ENCODE measurements at regions not wholly inside any gene's neighbourhood (a gene's known extent, or its start where the extent isn't known, plus 50 kb on each side); places are given as distances from the start of the nearest gene placed in this dataset.

DNA sequence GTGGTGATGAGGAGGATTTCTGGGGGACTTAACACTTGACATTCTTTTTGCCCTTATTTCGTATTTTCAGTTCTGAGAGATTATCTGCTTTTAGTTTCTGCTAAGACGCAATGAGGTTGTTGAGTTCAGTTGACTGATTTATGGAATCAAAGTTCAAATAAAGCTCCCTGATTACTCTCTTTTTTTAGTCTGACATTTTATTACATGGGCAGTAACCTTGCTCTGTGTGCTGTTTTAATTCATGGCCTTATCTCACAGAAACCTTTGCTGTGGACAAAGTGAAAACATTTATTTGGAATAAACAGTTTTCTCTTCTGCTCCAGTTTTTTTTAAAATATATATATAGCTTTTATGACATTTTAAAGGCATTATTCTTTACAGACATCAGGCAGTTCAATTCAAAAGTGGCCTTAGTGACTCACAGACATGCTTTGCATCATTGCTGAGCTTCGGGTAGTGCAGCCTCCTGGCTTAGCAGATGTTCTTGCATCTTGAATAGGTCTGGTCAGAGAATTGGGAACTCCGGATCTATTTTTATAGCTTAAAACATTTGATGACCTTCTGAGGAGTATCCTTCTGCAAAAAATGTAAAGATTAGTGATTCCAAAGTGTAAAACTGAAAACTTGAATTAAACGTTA lies 162.9 kb downstream of the FAM170A start:
- no peak for DNase-seq

- DNase-seq = peak; percentile 19
These were observed 166.4 kb downstream of the FAM170A start for GRCh38 chr5:119795768-119796167.

- no peak for DNase-seq
These were observed 172.2 kb downstream of the FAM170A start for GRCh38 chr5:119801570-119801969.

DNA sequence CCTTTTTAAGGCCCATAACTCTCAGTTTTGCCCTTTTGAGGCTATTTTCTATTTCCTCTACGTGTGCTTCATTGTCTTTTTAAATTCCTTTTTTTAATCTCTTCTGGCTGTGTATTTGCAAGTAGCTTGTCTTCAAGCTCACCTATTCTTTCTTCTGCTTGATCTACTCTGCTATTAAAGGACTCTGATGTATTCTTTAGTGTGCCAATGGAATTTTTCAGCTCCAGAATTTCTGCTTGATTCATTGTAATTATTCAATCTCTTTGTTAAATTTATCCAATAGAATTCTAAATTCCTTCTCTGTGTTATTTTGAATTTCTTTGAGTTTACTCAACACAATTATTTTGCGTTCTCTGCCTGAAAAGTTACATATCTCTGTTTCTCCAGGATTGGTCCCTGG lies 178.7 kb downstream of the FAM170A start:
- DNase-seq = no peak

DNA sequence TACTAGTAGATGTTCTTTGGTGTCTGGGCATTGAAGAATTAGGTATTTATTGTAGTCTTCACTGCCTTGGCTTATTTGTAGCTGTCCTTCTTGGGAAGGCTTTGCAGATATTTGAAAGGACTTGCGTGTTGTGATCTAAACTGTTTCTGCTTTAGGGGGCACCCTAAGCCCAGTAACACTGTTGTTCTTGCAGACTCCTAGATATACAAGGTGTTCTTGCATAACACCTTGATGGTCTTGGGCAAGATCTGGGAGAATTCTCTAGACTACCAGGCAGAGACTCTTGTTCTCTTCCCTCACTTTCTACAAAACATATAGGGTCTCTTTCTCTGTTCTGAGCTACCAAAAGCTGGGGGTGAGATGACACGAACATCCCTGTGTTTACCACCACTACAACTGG lies 179.1 kb downstream of the FAM170A start:
- DNase-seq = no peak

GRCh38 chr5:119810217-119810616 lies 180.9 kb downstream of the FAM170A start:
- no peak for DNase-seq

DNA sequence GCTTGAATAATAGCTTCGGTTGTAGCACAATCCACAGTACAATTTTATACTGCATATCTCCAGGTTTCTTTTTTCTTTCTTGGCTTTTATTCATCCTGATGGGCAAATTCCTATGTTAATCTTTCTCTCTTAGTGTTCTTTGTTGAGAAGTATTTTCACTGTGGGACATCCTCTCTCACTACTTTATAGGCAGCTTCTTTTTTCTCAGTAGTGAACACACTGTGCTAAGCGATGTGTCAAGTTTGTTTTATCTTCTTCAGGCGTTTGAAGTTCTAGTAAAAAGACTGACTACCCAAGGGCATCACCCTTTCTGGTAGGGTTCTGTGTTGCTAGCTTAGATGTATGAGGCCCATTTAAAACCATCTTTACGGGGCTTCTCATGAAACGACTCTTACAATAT lies 182.1 kb downstream of the FAM170A start:
- no peak for DNase-seq

GRCh38 chr5:119814655-119815054 lies 185.3 kb downstream of the FAM170A start:
- no peak for DNase-seq

- DNase-seq = no peak
These were observed 186.7 kb downstream of the FAM170A start for GRCh38 chr5:119816055-119816454.

DNA sequence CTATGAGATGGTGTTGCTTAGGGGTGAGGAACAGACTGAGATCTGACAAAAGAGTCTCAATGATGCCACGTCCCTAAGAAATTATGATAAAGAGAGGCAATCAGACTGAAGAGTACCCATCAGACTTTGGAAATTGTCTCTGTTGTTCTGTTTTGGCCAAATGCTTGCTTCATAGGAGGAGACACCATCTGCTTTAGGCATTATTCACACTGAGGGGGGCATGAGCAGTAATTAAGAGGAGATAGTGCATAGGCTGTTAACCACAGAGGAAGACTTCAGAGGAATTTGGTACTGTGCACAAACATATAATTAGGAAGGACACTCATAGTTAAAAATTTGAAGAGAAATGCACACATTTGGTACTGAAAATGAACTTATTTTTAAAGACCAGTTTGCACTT lies 190.7 kb downstream of the FAM170A start:
- DNase-seq = no peak

GRCh38 chr5:119820608-119821007 lies 191.2 kb downstream of the FAM170A start:
- no peak for DNase-seq

GRCh38 chr5:119828541-119828940 lies 199.2 kb downstream of the FAM170A start:
- no peak for DNase-seq

GRCh38 chr5:119829341-119829740 lies 200.0 kb downstream of the FAM170A start:
- no peak for DNase-seq

DNA sequence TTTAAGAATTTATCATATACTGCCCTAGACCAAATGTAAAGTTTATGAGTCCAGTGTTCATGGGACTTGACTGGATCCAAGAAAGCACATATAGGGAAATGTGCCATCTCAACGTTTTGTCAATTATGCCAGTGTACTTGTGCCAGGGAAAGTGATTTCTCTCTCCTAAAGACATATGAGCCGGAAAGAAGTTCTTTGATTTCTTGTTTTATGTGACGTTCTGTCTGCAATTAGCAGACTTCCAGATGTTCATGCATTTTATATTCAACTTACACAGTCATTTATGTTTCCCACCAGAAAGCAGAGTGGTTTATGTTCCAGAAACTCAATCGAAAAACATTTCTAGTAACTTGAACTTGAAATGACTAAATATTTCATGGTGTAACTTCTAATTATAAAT lies 203.8 kb downstream of the FAM170A start:
- DNase-seq = no peak

GRCh38 chr5:119840175-119840574 lies 210.8 kb downstream of the FAM170A start:
- no peak for DNase-seq

- no peak for DNase-seq
These were observed 222.8 kb downstream of the FAM170A start for GRCh38 chr5:119852140-119852539.

GRCh38 chr5:119860463-119860862 lies 231.1 kb downstream of the FAM170A start:
- no peak for DNase-seq

DNA sequence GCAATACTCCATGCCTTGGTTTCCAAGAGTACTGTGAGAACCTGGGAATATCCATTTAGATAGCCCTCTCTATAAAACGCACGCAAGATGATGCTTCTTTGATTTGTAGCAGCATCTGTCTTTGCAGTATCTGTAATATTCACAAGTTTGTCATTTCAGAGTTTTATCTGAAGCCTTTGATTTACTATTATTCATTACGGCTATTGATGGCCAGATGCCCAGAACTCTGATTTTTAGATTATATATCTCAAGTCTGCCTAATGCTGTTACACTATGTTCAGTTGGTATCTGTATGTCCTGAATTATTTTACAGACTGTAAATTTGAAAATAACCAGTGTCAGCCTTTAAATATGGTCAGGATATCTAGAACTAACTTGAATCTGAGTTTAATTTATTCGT lies 233.3 kb downstream of the FAM170A start:
- DNase-seq = no peak

DNA sequence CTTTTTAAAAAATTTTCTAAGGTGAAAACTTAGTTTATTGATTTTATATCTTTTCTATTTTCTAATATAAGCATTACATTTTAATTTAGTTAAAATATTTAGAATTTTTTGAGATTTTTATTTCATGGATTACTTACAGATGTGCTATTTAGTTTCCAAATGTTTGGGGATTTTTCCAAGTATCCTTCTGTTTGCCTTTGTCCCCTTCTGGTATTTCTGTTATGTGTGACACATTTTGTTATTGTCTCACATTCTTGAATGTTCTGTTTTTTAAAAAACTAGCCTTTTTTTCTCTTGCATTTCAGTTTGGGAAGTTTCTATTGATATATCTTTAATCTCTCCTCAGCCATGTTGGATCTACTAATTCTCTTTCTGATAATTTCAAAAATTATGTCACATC lies 234.9 kb downstream of the FAM170A start:
- no peak for DNase-seq

DNA sequence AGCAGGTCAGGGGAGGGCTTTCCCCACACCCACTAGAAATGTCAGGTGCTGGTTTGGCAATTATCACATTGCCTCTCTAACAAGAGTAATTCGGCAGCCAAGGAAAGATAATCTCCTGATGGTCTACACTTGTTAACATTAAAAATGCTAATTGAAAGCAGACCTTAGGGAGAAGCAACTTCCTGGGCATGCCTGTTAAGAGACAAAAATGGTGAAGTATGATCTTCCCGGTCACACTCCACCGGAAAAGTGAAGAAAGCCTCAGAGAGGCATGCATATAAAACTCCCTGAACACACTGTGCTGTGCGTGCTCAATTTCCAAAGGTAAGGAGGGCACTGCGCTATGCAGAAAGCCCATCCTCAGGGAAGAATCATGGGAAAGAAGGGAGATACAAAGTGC lies 244.3 kb downstream of the FAM170A start:
- DNase-seq = no peak

GRCh38 chr5:119876522-119876921 lies 247.2 kb downstream of the FAM170A start:
- DNase-seq = no peak

GRCh38 chr5:119878712-119879111 lies 249.4 kb downstream of the FAM170A start:
- no peak for DNase-seq

DNA sequence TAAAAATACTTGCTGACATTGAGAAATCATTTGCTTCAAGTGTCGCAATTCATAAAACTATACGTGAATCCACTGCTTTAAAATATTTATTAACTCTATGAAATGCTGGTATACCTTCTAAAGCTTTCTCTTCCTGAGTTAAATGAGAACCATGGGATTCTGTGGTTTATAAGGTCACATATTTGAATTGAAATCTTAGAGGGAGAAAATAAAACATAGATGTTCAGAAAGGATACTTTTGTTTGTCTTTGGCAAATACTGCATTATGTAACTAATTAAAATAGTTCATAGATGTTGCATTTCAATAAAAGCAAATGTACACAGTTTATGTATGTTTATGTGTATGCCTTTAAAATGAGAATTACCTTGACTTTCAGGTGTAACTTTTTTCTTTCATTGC lies 250.1 kb downstream of the FAM170A start:
- DNase-seq = no peak

- DNase-seq = no peak
These were observed 265.7 kb downstream of the FAM170A start for GRCh38 chr5:119895066-119895465.

GRCh38 chr5:119896826-119897536 lies 267.6 kb downstream of the FAM170A start:
- DNase-seq = no peak
